ENCODE measurements at regions not wholly inside any gene's neighbourhood (a gene's known extent, or its start where the extent isn't known, plus 50 kb on each side); places are given as distances from the start of the nearest gene placed in this dataset.

DNA sequence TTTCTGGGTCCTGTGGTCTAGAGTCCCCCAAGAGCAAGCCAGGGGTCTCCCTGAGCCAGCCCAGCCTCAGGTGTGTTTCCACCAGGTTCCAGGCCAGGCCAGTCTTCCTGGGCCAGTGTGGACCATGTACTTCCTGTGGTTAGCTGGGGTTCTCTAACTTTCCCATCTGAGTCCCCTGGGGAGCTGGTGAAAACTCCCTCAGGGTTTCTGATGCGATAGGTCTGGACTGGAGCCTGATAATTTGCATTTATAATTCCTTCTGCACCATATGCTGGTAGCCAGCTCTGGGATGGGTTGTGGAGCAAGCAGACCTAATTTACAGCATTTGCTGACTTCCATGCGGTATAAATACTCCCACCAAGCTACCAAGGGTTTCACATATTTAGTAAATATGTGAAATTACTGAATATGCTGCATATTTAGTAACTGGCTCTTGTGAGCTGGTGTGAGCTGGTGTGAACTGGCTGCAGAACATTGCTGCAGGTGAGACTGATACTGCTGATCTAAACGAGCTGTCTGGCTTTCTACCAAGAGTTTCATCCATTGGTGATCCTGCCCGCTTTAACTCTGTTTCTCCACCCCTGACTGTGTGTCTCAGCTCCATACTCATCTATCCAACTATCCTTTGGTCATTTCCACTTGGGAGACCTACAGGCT is 62.6 kb downstream of the RIN2 start:
- TF ChIP-seq TAF1 (IDR thresholded peaks at IDR 0.05; ENCODE audit: borderline replicate concordance, insufficient read depth, low read length): no peak
- no peak for TF ChIP-seq POLR2AphosphoS5 (IDR thresholded peaks at IDR 0.05; ENCODE audit: low read depth, low read length)
- TF ChIP-seq, protein P1, sequence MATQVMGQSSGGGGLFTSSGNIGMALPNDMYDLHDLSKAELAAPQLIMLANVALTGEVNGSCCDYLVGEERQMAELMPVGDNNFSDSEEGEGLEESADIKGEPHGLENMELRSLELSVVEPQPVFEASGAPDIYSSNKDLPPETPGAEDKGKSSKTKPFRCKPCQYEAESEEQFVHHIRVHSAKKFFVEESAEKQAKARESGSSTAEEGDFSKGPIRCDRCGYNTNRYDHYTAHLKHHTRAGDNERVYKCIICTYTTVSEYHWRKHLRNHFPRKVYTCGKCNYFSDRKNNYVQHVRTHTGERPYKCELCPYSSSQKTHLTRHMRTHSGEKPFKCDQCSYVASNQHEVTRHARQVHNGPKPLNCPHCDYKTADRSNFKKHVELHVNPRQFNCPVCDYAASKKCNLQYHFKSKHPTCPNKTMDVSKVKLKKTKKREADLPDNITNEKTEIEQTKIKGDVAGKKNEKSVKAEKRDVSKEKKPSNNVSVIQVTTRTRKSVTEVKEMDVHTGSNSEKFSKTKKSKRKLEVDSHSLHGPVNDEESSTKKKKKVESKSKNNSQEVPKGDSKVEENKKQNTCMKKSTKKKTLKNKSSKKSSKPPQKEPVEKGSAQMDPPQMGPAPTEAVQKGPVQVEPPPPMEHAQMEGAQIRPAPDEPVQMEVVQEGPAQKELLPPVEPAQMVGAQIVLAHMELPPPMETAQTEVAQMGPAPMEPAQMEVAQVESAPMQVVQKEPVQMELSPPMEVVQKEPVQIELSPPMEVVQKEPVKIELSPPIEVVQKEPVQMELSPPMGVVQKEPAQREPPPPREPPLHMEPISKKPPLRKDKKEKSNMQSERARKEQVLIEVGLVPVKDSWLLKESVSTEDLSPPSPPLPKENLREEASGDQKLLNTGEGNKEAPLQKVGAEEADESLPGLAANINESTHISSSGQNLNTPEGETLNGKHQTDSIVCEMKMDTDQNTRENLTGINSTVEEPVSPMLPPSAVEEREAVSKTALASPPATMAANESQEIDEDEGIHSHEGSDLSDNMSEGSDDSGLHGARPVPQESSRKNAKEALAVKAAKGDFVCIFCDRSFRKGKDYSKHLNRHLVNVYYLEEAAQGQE (IDR thresholded peaks at IDR 0.05; ENCODE audit: insufficient read depth in 1 of 2, low read depth in 2 of 2, low read length in 2 of 2): no peak
- no peak for TF ChIP-seq SIN3A (IDR thresholded peaks at IDR 0.05; ENCODE audit: borderline replicate concordance, insufficient read depth, low read length)
- no peak for TF ChIP-seq FOXP2 (optimal IDR thresholded peaks at IDR 0.05; ENCODE audit: borderline replicate concordance, extremely low read depth, extremely low read length, insufficient read depth)

Measured in PFSK-1 (cell line).